ENCODE measurements at regions not wholly inside any gene's neighbourhood (a gene's known extent, or its start where the extent isn't known, plus 50 kb on each side); places are given as distances from the start of the nearest gene placed in this dataset.
A peak's percentile ranks its signal among the peaks of the same experiment; 100 is the strongest.

GRCh38 chr13:48163061-48163460, 68.2 kb upstream of the MED4 start:
- no peak for DNase-seq (ENCODE audit: low read depth)
- TF ChIP-seq CTCF (IDR thresholded peaks at IDR 0.05; ENCODE audit: insufficient read depth, low read depth, low read length), result no peak
- H3K4me3 ChIP-seq (ENCODE audit: low read depth, low read length), result no peak overlapping the region

GRCh38 chr13:48162217-48162616, 67.3 kb upstream of the MED4 start:
- TF ChIP-seq CTCF (IDR thresholded peaks at IDR 0.05; ENCODE audit: insufficient read depth, low read depth, low read length), result no peak
- H3K4me3 ChIP-seq (ENCODE audit: low read depth, low read length), result no peak overlapping the region
- DNase-seq (ENCODE audit: low read depth), result no peak

- TF ChIP-seq CTCF (IDR thresholded peaks at IDR 0.05; ENCODE audit: insufficient read depth, low read depth, low read length), result no peak
- no peak for DNase-seq (ENCODE audit: low read depth)
- no peak overlapping the region for H3K4me3 ChIP-seq (ENCODE audit: low read depth, low read length)
These were observed 66.8 kb upstream of the MED4 start for GRCh38 chr13:48161530-48162179.

- DNase-seq (ENCODE audit: low read depth), result peak; percentile 33
- no peak for TF ChIP-seq CTCF (IDR thresholded peaks at IDR 0.05; ENCODE audit: insufficient read depth, low read depth, low read length)
- H3K4me3 ChIP-seq (ENCODE audit: low read depth, low read length), result no peak overlapping the region
These were observed 65.8 kb upstream of the MED4 start for GRCh38 chr13:48160606-48161278.

GRCh38 chr13:48159826-48160225, 64.9 kb upstream of the MED4 start:
- no peak for TF ChIP-seq CTCF (IDR thresholded peaks at IDR 0.05; ENCODE audit: insufficient read depth, low read depth, low read length)
- DNase-seq (ENCODE audit: low read depth), result peak; percentile 7
- no peak overlapping the region for H3K4me3 ChIP-seq (ENCODE audit: low read depth, low read length)

- H3K4me3 ChIP-seq (ENCODE audit: low read depth, low read length), result no peak overlapping the region
- no peak for TF ChIP-seq CTCF (IDR thresholded peaks at IDR 0.05; ENCODE audit: insufficient read depth, low read depth, low read length)
- no peak for DNase-seq (ENCODE audit: low read depth)
These were observed 64.5 kb upstream of the MED4 start for GRCh38 chr13:48159401-48159800.

Measured in fibroblast of villous mesenchyme (primary cell).